Chondrocyte (in vitro differentiated cells): ENCODE measurements at regions not wholly inside any gene's neighbourhood (a gene's known extent, or its start where the extent isn't known, plus 50 kb on each side); places are given as distances from the start of the nearest gene placed in this dataset.

Source experiments
- DNase-seq: peaks from one replicate; pipeline ENCODE4 v3.0.0; 2021; ENCODE audit warnings: mixed read lengths, low spot score
- H3K27ac Mint-ChIP-seq: one replicate; pipeline ENCODE4 v1.8.0; 2021; ENCODE audit warnings: mild to moderate bottlenecking, moderate library complexity, mixed read lengths; ENCODE audit not compliant: unreplicated experiment
- H3K27me3 Mint-ChIP-seq: 2 replicates; pipeline ENCODE4 v1.8.0; 2021; ENCODE audit warnings: low read depth, mixed read lengths
- H3K36me3 Mint-ChIP-seq: 2 replicates; pipeline ENCODE4 v1.8.0; 2021; ENCODE audit warnings: low read depth, mixed read lengths
- H3K4me1 Mint-ChIP-seq: 2 replicates; pipeline ENCODE4 v1.8.0; 2021; ENCODE audit warnings: low read depth, mild to moderate bottlenecking, mixed read lengths
- H3K4me3 Mint-ChIP-seq: one replicate; pipeline ENCODE4 v1.8.0; 2021; ENCODE audit warnings: mild to moderate bottlenecking, moderate library complexity, mixed read lengths; ENCODE audit not compliant: unreplicated experiment
- H3K9me3 Mint-ChIP-seq: 2 replicates; pipeline ENCODE4 v1.8.0; 2021; ENCODE audit warnings: low read depth, mixed read lengths
- TF ChIP-seq, protein P1 (sequence below): fragments of 200-600 bp; sonication (generic); IDR thresholded peaks from 2 replicates; pipeline ENCODE4 v1.5.0; 2021; ENCODE audit warnings: antibody characterized with exemption, mild to moderate bottlenecking, moderate library complexity

DNA sequence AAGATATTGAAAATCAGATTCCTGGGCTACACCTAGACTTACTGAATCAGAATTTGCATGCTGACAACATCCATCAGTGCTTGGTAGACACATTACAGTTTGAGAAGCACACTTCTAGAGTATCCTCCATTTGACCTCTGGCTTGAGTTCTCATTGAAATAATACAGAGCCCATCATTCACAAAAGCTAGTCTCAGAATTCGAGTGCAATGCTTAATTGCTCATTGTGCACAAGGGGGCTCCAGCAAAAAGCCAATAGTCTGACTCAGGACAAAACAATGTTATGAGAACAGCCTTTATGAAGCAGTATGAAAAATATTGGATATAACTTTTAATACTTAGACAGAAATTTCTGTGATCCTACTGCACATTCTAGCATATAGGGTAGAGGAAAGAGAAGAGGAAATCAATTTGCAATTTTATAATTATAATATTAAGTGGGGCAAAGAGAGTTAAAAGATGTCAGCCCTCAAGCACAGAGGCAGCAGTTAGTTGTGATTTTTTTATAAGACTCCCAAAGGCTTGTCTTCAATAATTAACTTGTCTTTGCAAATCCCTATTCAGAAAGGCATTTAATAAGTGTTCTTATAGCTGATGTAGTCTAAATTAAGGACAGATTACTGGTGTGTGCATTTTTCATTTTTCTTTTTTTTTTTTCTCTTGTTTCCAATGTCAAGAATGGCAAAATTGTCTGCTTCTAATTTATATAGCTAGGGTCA, 105.8 kb upstream of the ANK3 start:
- no peak overlapping the region for H3K27ac Mint-ChIP-seq
- H3K4me3 Mint-ChIP-seq = no peak overlapping the region
- peaks cover 18% of the 10 kb centered on the region for H3K4me1 Mint-ChIP-seq
- DNase-seq = no peak
- TF ChIP-seq, protein P1, sequence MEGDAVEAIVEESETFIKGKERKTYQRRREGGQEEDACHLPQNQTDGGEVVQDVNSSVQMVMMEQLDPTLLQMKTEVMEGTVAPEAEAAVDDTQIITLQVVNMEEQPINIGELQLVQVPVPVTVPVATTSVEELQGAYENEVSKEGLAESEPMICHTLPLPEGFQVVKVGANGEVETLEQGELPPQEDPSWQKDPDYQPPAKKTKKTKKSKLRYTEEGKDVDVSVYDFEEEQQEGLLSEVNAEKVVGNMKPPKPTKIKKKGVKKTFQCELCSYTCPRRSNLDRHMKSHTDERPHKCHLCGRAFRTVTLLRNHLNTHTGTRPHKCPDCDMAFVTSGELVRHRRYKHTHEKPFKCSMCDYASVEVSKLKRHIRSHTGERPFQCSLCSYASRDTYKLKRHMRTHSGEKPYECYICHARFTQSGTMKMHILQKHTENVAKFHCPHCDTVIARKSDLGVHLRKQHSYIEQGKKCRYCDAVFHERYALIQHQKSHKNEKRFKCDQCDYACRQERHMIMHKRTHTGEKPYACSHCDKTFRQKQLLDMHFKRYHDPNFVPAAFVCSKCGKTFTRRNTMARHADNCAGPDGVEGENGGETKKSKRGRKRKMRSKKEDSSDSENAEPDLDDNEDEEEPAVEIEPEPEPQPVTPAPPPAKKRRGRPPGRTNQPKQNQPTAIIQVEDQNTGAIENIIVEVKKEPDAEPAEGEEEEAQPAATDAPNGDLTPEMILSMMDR = peak; percentile 28
- no peaks in the 10 kb centered on the region for H3K27me3 Mint-ChIP-seq
- H3K9me3 Mint-ChIP-seq = peaks cover 8% of the 10 kb centered on the region
- no peaks in the 10 kb centered on the region for H3K36me3 Mint-ChIP-seq

DNA sequence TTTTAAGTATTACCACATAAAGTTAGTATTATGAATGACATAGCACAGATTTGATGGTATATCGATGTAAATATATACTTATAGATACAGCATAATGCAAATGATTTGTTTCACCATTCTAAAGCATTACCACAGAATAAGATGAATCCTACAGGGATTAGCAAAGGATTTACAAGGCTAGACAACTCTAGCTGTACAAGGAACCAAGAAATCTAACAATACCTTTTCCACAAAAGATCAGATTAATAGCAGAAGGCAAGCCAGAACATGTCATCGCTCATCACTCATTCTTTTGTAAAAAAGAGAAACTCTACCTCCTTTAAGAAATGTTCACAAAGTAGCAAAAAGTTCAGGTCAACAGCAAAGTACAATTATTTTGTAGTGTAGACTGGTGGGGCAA, 105.1 kb upstream of the ANK3 start:
- TF ChIP-seq, protein P1 = no peak
- H3K4me1 Mint-ChIP-seq = peaks cover 24% of the 10 kb centered on the region
- H3K27me3 Mint-ChIP-seq = peaks cover 3% of the 10 kb centered on the region
- peaks cover 8% of the 10 kb centered on the region for H3K9me3 Mint-ChIP-seq
- no peaks in the 10 kb centered on the region for H3K36me3 Mint-ChIP-seq
- H3K27ac Mint-ChIP-seq = no peak overlapping the region
- H3K4me3 Mint-ChIP-seq = no peak overlapping the region
- no peak for DNase-seq

DNA sequence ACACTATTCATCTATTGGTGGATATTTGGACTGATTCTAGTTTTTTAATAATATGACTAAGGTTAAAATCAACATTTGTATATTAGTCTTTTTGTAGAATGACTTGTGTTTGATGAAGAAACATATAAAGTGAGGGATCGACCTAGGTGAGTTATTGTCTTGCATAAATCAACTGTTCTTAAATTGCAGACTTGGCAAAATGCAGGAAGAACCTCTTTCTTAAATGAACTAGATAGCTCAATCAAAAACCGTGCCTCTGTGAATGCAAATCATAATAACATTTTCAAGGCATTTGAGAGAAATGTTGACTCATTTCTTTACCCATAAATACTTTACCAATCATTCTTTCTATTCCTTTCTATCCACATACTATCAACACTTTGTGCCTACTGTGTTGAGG, 101.5 kb upstream of the ANK3 start:
- no peak overlapping the region for H3K27ac Mint-ChIP-seq
- no peak for DNase-seq
- H3K4me3 Mint-ChIP-seq = no peak overlapping the region
- H3K27me3 Mint-ChIP-seq = peaks cover 3% of the 10 kb centered on the region
- H3K4me1 Mint-ChIP-seq = peaks cover 15% of the 10 kb centered on the region
- H3K36me3 Mint-ChIP-seq = no peaks in the 10 kb centered on the region
- H3K9me3 Mint-ChIP-seq = peaks cover 8% of the 10 kb centered on the region
- TF ChIP-seq, protein P1 = no peak

DNA sequence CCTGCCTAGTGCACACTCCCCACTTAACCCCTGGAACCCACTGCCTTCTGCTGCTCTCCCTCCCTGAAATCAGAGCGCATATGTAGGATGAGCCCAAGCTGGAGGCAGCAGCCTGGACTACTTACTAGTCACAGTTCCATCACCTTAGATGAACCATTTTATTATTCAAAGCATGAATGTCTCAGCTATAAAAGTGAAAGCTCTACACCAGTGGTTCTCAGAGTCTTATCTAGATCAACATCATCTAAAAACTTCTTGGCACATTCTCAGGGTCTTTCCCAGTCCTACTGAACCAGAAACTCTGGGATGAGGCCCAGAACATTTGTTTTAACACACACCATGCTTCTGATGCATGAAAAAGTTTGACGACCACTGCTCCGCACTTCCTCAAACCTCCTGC, 100.3 kb upstream of the ANK3 start:
- TF ChIP-seq, protein P1 = no peak
- Mint-ChIP-seq H3K4me3 (no peak overlapping the region), H3K36me3 (no peaks in the 10 kb centered on the region), H3K4me1 (peaks cover 9% of the 10 kb centered on the region), H3K27ac (no peak overlapping the region), H3K27me3 (peaks cover 5% of the 10 kb centered on the region), H3K9me3 (peaks cover 8% of the 10 kb centered on the region)
- no peak for DNase-seq

DNA sequence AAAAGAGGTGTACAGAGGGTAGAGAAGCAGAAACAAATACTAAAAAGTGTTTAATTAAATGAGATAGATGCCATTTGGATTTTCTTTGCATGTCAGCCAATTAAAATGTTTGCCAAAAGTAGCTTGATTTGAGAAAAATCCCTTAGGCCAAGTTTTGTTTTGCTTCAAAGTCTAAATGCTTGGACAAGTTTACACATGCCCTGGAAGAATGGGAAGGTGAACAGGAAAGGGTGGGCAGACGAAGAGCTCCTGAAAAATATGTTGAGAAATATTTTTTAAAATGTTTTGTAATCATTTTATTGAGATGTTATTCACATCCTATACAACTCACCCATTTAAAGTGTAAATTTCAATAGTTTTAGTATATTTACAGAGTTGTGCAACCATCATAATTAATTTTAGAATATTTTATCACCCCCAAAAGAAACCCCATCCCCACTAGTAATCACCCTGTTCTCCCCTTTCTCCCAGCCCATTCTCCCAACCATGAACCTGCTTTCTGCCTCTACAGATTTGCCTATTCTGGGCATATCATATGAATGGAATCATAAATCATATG, 98.5 kb upstream of the ANK3 start:
- Mint-ChIP-seq H3K27ac (no peak overlapping the region), H3K4me1 (peaks cover 8% of the 10 kb centered on the region), H3K27me3 (peaks cover 5% of the 10 kb centered on the region)

More for the DNA sequence above, 98.5 kb upstream of the ANK3 start:
- Mint-ChIP-seq H3K4me3 (no peak overlapping the region), H3K36me3 (no peaks in the 10 kb centered on the region), H3K9me3 (peaks cover 8% of the 10 kb centered on the region)
- no peak for DNase-seq
- TF ChIP-seq, protein P1 = no peak
